GM19397 (cell line): ENCODE measurements at regions not wholly inside any gene's neighbourhood (a gene's known extent, or its start where the extent isn't known, plus 50 kb on each side); places are given as distances from the start of the nearest gene placed in this dataset.
"Not testable (repeated sequence)": the region's sequence is repeated elsewhere in the genome, so short reads cannot be mapped to it uniquely, and the experiment has no call there.

Source experiments
- ATAC-seq: cut with Tn5 transposase; IDR thresholded peaks from one replicate; pipeline ENCODE4 v1.9.1; 2021; ENCODE audit warnings: mild to moderate bottlenecking, moderate library complexity; ENCODE audit not compliant: unreplicated experiment

DNA sequence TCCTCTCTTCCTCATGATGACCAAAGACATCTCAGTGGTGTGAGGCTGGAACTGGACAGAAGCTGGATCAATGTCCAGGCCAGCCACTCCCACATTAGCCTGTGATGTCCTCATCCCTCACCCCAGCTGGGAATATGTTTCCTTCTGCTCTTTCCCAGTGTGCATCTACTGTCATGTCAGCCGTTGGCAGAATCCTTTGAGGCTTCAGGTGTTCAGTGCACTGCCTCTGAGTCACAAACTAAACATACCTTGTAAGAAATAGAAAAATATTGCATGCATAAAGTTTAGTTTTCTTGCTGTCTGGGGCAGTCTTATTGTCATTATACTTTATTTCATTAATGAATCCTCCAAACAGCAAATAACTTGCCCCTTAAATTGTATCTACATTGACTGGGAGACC is 161.6 kb upstream of the RASGRP1 start:
- no peak for ATAC-seq

DNA sequence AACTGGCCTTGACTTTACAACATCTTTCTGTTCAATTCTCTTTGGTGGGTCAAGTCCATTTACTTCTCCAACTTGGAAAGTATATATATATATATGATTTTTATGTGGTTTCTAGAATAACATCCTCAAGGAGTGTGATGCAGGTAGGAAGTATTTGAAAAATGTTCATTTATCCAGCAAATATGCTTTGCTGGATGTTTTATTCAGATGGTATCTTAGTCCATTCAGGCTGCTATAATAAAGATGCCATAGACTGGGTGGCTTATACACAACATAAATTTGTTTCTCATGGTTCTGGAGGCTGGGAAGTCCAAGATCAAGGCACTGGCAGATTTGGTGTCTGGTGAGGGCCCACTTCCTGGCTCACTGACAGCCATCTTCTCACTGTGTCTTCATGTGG is 168.7 kb upstream of the RASGRP1 start:
- no peak for ATAC-seq

DNA sequence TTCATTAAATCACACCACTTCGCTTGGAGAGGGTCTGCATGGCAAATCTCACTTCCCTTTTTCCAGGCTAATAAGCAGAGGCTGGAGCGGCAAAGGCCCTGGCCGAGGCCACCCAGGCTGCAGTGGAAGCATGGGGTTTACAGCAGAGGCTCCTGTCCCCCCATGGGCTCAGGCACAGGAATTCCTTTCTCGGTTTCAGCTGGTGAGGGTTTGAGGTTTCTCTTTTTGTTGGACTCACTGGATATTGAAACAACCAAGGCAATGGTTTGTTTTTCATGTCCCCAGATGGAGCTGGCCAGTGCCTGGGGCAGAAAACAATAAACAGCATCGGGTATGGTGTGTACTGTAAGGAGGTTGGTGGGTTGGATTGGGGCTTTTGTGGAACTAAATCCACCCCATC is 175.6 kb upstream of the RASGRP1 start:
- ATAC-seq: no peak

DNA sequence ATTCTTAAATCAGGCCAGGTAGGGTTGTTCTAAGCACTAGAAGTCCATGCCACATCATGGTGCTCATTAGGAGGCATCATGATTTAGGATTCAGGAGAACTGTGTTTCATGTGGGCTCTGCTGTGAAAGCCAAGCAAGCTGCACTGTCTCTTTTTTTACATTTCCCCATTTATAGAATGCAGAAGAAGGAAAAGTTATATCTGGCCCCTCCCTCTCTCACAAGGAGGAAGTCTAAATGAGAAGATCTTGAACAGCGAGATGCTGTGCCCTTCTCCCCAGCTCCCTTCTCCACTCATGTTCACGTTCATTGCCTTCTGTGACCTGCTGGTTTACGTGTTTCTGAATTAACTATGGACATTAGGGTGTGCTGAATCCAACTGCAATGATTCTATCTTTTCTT is 178.5 kb upstream of the RASGRP1 start:
- ATAC-seq: no peak

DNA sequence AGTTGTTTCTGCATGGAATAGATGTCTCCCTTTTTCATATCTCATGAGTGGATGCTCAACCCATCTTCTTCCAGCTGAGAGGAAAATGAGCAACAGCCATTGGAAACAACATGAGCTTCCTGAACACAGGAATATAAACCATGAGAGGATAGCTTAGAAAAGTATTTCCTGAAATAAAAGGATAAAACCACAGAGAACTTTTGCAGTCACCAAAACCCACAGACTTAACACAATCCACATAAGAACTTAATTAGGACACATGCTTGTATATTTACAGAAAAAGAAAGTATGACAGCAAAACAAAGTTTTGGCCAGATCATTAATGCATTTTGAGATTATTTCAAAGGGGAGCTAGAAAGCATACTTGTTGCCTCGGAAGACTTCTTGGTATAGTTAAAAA is 180.5 kb upstream of the RASGRP1 start:
- no peak for ATAC-seq

DNA sequence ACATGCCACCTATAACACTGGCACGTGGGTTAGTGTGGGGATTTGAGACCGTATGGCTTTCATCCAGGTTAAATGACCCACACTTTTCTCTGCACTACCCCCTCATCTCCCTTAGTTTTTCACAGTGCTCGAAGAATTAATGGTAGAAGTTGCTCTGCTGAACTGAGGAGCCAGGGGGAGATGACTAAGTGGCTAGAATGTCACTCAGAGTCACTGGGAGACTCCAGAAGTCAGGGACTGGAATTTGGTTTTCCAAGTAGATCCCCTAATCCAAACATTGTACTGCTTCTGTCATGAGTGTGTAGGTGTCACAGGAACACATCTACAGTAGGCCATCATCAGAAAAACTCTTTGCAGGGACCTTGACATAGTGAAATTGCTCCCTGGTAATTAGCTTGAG is 181.0 kb upstream of the RASGRP1 start:
- ATAC-seq: no peak

DNA sequence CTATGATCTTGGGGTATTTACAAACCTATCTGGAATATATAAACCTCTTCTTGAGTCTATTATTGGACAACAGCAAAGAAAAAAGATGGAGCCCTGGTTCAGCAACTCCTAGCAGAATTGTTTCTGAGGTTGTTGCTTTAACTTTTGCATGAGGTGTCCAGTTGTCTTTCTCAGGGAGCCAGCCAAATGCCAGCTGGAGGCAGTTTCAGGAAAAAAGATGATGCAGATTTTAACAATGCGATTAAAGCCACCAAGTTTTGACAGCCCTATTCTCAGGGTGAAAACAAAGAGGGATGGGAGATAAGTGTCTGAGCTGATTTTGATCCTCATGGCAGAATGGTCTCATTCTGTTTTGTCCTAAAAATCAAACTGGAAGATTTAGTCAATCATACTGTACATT is 181.6 kb upstream of the RASGRP1 start:
- no peak for ATAC-seq

DNA sequence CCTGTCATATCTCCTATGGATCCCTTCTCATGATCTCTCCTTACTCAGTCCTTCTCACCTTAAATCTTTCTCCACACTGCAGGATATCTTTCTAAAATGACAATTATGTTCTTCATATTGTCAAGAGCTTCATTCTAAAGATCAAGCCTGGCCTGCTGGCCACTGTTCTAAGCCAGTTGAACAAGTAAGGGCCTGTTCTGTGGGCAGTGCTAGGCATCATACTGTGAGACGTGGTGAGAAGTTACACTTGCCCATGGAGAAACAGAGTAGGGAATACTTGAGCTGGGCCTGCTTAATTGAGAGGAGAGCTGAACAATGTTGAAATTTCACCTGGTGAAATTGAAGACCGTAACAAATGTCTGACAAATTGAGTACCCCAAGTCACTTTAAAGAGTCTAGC is 184.1 kb upstream of the RASGRP1 start:
- no peak for ATAC-seq

DNA sequence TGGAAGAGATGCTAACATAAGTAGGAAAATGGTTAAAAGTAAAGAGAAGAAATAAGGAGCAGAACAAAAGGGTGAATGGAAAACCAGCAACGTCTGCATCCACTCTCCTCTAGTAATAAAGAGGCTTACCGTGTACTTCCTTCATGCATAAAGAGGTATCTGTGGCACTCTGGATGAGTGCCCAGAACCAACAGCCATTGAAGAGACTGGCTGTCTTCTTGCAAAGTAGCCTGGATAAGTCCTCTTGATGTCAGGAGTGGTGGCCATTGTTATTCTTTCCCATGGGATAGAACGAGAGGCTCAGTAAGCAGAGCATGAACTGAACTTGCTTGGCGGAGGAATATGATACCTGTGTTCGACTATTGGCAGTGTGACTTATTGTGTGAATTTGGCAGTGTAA is 186.2 kb upstream of the RASGRP1 start:
- ATAC-seq: no peak

DNA sequence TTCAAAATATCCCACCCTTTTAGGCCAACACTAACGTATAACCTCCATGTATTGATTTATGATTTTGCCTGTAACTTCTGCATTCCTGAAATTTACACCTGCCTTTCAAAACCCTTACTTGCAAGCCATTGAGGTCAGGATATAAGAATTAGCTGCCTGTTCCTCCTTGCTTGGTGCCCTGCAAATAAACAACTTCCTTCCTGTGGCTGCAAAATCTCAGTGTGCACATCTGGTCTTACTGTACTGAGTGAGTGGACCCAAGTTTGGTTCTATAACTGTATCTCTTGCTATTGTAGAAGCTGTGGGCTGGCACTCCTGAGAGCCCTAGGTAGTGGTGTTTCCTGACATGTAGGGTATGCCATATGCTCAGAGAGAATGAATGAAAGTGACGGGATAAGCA is 191.1 kb upstream of the RASGRP1 start:
- ATAC-seq: no peak

DNA sequence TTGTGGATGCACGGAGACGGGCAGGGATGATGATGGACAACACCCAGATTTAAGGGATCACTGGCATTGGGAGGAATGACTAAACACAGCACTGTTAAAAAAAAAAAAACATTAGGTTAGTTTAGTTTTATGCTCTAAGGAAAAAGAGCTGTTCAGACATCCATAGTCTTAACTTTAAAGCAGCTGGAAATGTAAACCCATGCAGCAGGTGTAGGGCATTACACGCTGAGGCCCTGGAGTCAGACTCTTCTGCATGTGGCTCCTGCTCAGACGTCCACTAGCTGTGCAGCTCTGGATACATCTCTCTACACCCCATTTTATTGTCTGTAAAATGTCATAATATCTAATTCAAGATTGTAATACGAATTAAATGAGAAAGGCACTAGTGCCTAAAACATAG is 191.8 kb upstream of the RASGRP1 start:
- no peak for ATAC-seq

DNA sequence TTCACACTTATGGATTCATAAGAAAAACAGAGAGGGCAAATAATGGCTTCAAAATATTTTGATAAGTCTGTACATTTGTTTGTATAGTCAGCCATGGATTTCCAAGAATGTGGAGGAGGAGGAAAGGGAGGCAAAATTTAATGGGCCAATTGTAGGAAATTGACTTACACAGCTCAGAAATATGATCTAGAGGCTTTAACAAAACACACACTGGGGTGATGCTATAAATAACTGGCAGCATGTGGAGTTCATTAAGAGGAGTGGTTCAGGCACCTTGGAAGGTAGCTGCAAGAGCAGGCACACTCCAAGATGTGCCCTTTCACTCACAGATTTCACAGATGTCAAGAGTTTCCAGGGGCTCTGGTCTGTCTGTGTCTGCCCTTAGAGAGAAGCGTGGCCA is 193.4 kb upstream of the RASGRP1 start:
- no peak for ATAC-seq

DNA sequence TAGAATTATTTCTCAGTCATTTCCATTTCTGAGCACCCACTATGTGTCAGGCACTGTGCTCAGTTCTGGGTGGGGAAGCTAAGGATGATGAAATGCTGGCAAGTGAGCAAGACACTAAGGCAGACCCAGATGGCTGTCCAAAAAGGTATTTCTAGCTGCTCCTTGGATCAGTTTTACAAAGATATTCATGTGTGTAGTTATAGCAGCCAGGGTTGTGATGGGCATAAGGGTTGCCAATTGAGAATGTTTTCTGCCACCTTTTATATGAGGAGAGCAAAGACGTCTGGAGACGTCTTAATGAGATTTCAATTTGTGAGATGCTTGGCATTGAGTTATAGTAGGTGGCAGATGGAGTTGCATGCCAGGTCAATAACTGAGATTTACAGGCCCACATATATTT is 197.1 kb upstream of the RASGRP1 start:
- ATAC-seq: no peak

DNA sequence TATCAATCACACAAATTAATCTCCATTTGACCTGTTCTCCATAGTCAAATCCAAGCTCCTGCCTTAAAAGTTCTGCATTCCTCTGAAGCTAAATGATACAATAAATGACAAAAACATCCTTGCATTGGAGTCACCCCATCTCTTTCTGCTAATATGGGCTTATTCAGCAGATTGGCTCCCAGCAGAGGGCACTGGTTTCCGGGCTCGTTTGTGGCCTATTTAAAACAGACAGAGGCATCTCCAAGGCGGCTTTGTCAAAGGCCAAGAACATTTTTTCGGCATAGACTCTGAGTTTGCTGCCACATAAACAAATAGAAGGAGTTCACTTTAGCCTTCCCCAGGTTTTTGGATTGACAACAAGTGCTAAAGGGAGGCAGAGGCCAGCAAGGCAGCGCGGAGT is 204.4 kb upstream of the RASGRP1 start:
- ATAC-seq: no peak

DNA sequence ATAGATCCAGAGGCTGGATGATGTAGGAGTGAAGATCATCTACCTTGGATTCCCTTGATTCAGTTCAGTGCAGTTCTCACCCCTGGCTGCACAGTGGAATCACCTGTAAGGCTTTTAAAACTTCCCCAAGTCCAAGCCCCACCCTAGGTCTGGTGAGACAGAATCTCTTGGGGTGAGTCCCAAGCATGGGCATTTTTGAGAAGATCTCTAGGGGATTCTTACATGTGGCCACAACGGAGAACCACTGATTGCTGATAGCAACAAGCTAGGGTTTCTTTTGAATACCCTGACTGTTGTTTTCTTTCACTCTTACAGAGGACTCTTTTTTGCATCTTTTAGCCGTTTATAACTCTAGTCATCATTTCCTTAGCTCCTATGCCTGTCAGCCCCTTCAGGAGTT is 204.9 kb upstream of the RASGRP1 start:
- ATAC-seq: no peak

DNA sequence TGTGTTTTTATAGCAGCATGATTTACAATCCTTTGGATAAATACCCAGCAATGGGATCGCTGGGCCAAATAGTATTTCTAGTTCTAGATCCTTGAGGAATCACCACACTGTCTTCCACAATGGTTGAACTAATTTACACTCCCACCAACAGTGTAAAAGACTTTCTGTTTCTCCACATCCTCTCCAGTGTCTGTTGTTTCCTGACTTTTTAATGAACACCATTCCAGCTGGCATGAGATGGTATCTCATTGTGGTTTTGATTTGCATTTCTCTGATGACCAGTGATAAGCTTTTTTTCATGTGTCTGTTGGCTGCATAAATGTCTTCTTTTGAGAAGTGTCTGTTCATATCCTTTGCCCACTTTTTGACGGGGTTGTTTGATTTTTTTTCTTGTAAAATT is 209.5 kb upstream of the RASGRP1 start:
- not testable (repeated sequence) for ATAC-seq

DNA sequence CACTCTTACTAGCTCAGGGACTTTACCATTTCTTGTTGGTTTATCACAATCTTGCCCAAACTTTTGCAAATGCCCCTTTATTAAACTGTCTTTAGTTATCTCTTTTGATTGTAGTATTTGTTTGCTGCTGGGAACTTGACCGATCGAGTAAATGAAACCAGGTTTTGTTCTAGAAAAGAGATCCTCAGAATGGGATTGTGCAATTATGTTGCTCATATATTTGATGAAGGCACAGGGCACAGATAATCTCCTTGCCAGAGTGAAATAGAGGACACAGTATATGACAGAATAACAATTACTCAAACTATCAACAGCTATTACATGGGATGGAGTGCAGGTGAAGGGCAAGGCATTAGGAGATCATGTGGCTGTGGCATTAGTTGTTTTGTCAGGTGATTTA is 216.6 kb upstream of the RASGRP1 start:
- ATAC-seq: no peak

DNA sequence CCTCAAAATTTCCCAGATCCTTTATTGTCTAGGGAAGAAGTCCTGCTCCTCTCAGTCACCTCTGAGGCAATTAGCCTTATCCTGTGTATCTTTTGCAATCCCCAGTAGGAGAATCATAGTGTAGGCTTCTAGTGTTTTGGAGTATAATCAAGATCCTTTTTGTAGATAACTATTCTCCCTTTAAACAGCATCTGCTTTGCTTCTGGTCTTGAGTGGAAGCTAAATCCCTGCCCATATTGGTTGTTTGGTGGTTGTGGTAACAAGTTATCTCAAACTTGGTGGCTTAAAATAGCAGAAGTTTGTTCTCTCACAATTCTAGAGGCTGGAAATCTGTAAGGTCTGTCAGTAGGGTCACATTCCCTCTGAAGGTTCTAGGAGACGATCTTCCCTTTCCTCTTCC is 217.5 kb upstream of the RASGRP1 start:
- ATAC-seq: no peak

DNA sequence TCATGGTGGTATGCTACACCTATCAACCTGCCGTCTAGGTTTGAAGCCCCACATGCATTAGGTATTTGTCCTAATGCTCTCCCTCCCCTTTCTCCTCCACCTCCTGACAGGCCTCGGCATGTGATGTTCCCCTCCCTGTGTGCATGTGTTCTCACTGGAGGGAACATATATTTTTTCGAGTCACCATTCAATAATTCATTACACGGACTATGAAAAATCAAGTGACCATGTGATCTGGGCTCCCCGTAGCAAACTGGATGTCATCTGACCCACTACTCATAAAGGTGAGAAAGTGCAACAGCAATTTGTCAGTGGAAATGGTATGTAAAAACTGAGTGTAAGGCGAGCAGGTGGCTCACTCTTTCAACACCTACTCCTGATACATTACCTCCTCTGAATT is 224.3 kb upstream of the RASGRP1 start:
- no peak for ATAC-seq

DNA sequence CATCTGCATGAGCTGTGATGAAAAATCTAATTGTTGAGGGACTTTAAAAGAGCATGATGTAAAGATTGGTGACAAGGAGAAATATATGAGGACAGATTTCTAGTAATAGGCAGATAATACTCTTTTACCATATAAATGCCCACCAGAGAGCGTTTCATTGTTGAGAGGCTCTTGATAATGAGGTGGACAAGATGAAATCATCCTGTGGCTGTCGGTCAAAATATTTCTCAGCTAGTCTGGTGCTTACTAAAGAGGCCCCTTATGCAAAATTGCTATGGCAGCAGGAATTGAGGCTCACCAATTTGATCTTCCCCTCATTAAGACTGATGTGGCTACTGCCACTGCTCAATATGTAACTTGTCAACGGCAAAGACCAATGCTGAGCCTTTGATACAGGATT is 225.0 kb upstream of the RASGRP1 start:
- ATAC-seq: no peak

DNA sequence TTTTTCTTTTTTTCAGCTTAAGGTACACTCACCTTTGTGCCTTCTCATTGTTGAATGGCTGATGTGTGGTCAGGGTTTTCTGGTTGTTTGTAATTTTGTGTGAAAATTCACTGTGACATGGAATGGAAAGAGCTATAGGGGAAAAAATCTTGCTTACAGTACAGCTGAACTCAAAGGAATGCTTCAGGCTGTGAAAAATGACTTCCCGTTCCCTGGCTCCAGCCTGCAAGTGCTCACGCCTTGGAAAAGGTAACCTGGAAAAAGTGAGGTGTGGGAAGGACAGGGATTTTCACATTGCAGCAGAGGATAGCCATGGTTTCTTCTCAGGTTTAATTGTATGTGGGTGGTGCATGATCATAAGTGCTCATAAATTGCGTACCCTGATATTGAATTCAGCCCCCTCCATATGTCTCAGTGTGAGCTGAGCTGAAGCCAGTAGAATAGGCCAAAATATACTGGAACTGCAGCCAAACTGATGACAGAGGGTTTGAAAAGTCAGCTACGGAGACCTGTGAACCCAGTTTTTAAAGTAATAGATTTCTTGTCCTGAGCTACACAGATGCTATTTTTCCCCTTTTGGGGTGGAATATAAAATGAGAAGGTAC is 228.7 kb upstream of the RASGRP1 start:
- no peak for ATAC-seq

DNA sequence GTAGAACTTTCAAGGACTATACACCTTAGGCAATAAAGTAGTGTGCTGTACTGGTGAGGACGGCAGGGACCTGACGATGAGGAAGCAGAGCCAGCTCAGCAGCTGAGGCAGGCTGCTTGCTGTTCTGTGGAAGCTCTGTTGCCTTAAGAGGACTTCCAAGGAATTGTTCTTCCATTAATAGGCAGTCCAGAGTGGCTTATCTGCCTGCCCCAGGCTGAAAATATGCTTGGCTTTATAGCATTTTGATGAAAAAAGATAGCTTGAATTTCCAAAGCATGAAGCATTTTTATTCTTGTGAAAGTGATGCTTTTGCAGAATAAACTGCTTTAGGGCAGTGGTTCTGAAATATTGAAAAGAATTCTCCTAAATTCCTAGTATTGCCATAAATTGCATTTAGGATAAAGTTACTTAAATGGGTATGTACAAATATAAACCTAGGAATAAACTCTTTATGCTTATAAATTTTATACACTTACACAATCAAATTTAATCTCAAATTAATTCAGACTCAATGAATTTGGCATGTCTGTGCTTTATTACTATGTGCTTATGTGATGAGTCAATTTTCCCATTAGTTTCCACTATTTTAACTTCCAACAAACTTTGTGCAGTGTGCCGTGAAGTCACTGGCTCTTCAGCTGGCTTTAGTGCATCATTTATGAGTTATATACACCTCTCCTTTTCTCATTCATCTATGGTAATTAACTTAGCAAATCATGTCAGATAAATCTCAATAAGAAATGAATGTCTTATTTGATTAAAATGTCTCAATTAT is 231.0 kb upstream of the RASGRP1 start:
- ATAC-seq: no peak

DNA sequence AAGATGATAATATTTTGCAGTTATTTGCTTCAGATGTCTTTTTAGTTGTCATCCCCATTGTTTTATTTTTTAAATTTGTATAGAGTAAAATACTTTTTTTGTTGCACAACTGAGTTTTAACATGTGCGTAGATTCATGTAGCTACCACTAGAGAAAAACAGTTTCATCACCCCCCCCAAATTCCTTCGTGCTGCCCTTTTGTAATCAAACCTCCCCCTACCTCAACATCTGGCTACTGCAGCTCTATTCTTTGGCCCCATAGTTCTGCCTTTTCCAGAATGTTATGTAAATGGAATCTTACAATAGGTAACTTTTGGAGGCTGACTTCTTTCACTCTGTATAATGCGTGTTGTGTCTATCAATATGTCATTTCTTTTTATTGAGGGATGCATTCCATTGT is 232.0 kb upstream of the RASGRP1 start:
- ATAC-seq: no peak
